Right cardiac atrium (tissue), 5 donors: ENCODE measurements at regions not wholly inside any gene's neighbourhood (a gene's known extent, or its start where the extent isn't known, plus 50 kb on each side); places are given as distances from the start of the nearest gene placed in this dataset.

ENCODE experiments used
- ATAC-seq, 2 donors: fragments of 200-7000 bp; cut with Tn5 transposase; one replicate each; pipeline versions ENCODE4 v1.8.0 to v1.9.1; 2020; ENCODE audit warnings: moderate library complexity in 2 of 2, mild to moderate bottlenecking in 1 of 2
- DNase-seq, 3 donors: peaks; one replicate each; pipeline ENCODE4 v3.0.0-alpha.2; 2020
- H3K27ac ChIP-seq: one replicate; pipeline ENCODE4 v1.5.1; 2013; ENCODE audit warnings: mild to moderate bottlenecking, low read length, control low read depth, moderate library complexity
- H3K27me3 ChIP-seq: one replicate; pipeline ENCODE4 v1.6.1; 2013; ENCODE audit not compliant: control insufficient read depth, insufficient read depth
- H3K4me1 ChIP-seq: one replicate; pipeline ENCODE4 v1.6.1; 2013; ENCODE audit warnings: low read length; ENCODE audit not compliant: control insufficient read depth, insufficient read depth
- H3K4me3 ChIP-seq: one replicate; pipeline ENCODE4 v1.5.1; 2013; ENCODE audit warnings: low read length, control low read depth
- H3K9me3 ChIP-seq: one replicate; pipeline ENCODE4 v1.6.1; 2013; ENCODE audit warnings: low read length; ENCODE audit not compliant: control insufficient read depth
- WGBS: extraction: QIAGEN DNeasy Blood & Tissue Kit; methylation state at CpG from one replicate; pipeline ENCODE4 v1.1.7; 2013; 5-methylcytosine and 5-hydroxymethylcytosine counted together
- intact Hi-C, 4 donors: fragments of 100-400 bp; cut with DNase I; formaldehyde crosslinking; loops; one replicate each; pipeline versions ENCODE4 v1.11.0 to v1.14.0; 2022 to 2023
- donor health status: healthy with polysubstance abuse.
- donor health status: DM: no; HTN: yes; CAD: no.
- donor health status: DM: no; HTN: no; CAD: no.
- donor health status: DM: no; HTN: yes; CAD: no; lungs with severe emphysema.
- donor health status: DM: yes; HTN: yes; CAD: no.

- DNase-seq (no peak), ATAC-seq (no peak)
- Histone ChIP-seq H3K27me3 (no peaks in the 10 kb centered on the region), H3K27ac (no peak overlapping the region), H3K4me3 (no peak overlapping the region), H3K4me1 (no peaks in the 10 kb centered on the region), H3K9me3 (no peaks in the 10 kb centered on the region)
- intact Hi-C loops, result no loop called here
- 81% methylated on average over 8 of the region's 8 CpGs for WGBS
These were observed 348.1 kb downstream of the RNF144A start for GRCh38 chr2:7265286-7265685.

- H3K27me3 ChIP-seq, result no peaks in the 10 kb centered on the region
- no peak overlapping the region for H3K4me3 ChIP-seq
- no peak for DNase-seq
- no peaks in the 10 kb centered on the region for H3K4me1 ChIP-seq
- H3K27ac ChIP-seq, result no peak overlapping the region
- H3K9me3 ChIP-seq, result no peaks in the 10 kb centered on the region
- 91% methylated on average over 8 of the region's 8 CpGs for WGBS
- ATAC-seq, result no peak
- intact Hi-C loops, result no loop called here
These were observed 352.0 kb downstream of the RNF144A start for GRCh38 chr2:7269106-7269643.

- ATAC-seq (no peak), DNase-seq (no peak)
- H3K4me3 ChIP-seq, result no peak overlapping the region
- H3K9me3 ChIP-seq, result no peaks in the 10 kb centered on the region
- no peaks in the 10 kb centered on the region for H3K27me3 ChIP-seq
- intact Hi-C loops, result no loop called here
- WGBS, result 60% methylated on average over 7 of the region's 7 CpGs
- H3K27ac ChIP-seq, result no peak overlapping the region
- H3K4me1 ChIP-seq, result no peaks in the 10 kb centered on the region
These were observed 352.8 kb downstream of the RNF144A start for GRCh38 chr2:7270011-7270431.

GRCh38 chr2:7272210-7272609, 355.0 kb downstream of the RNF144A start:
- intact Hi-C loops, result no loop called here
- ATAC-seq, result no peak

GRCh38 chr2:7278984-7279383, 361.8 kb downstream of the RNF144A start:
- H3K4me1 ChIP-seq, result no peaks in the 10 kb centered on the region
- DNase-seq (no peak), ATAC-seq (no peak)
- no peak overlapping the region for H3K4me3 ChIP-seq
- no peaks in the 10 kb centered on the region for H3K9me3 ChIP-seq
- intact Hi-C loops, result no loop called here
- H3K27me3 ChIP-seq, result no peaks in the 10 kb centered on the region
- H3K27ac ChIP-seq, result no peak overlapping the region

More at GRCh38 chr2:7272210-7272609, 355.0 kb downstream of the RNF144A start:
- Histone ChIP-seq H3K27ac (no peak overlapping the region), H3K4me3 (no peak overlapping the region), H3K27me3 (no peaks in the 10 kb centered on the region), H3K4me1 (no peaks in the 10 kb centered on the region), H3K9me3 (no peaks in the 10 kb centered on the region)
- WGBS, result 54% methylated on average over 3 of the region's 3 CpGs
- DNase-seq, result no peak

- Histone ChIP-seq H3K9me3 (no peaks in the 10 kb centered on the region), H3K4me3 (no peak overlapping the region), H3K27ac (no peak overlapping the region), H3K27me3 (no peaks in the 10 kb centered on the region), H3K4me1 (no peaks in the 10 kb centered on the region)
- WGBS, result 59% methylated on average over 7 of the region's 7 CpGs
- intact Hi-C loops, result no loop called here
- DNase-seq, result no peak
- ATAC-seq, result no peak
These were observed 362.3 kb downstream of the RNF144A start for GRCh38 chr2:7279421-7279949.

- Histone ChIP-seq H3K9me3 (no peaks in the 10 kb centered on the region), H3K27me3 (no peaks in the 10 kb centered on the region), H3K4me1 (no peaks in the 10 kb centered on the region), H3K27ac (no peak overlapping the region), H3K4me3 (no peak overlapping the region)
- no peak for DNase-seq
- WGBS, result 93% methylated on average over 3 of the region's 3 CpGs
- no peak for ATAC-seq
- intact Hi-C loops, result no loop called here
These were observed 363.6 kb downstream of the RNF144A start for GRCh38 chr2:7280790-7281189.

- Histone ChIP-seq H3K4me3 (no peak overlapping the region), H3K4me1 (no peaks in the 10 kb centered on the region), H3K27ac (no peak overlapping the region), H3K27me3 (no peaks in the 10 kb centered on the region), H3K9me3 (no peaks in the 10 kb centered on the region)
- 32% methylated on average over 9 of the region's 9 CpGs for WGBS
- no peak for ATAC-seq
- no peak for DNase-seq
- intact Hi-C loops, result no loop called here
These were observed 364.3 kb downstream of the RNF144A start for GRCh38 chr2:7281231-7282201.

GRCh38 chr2:7286120-7286519, 368.9 kb downstream of the RNF144A start:
- WGBS, result 93% methylated on average over 9 of the region's 9 CpGs
- ATAC-seq (no peak), DNase-seq (no peak)
- H3K27me3 ChIP-seq, result no peaks in the 10 kb centered on the region
- no peak overlapping the region for H3K4me3 ChIP-seq
- intact Hi-C loops, result no loop called here
- no peaks in the 10 kb centered on the region for H3K9me3 ChIP-seq
- H3K4me1 ChIP-seq, result no peaks in the 10 kb centered on the region
- no peak overlapping the region for H3K27ac ChIP-seq

GRCh38 chr2:7288484-7288883, 371.3 kb downstream of the RNF144A start:
- H3K4me1 ChIP-seq, result no peaks in the 10 kb centered on the region
- no peak for ATAC-seq
- WGBS, result 81% methylated on average over 4 of the region's 4 CpGs
- intact Hi-C loops, result no loop called here
- no peak overlapping the region for H3K27ac ChIP-seq
- no peak overlapping the region for H3K4me3 ChIP-seq
- no peaks in the 10 kb centered on the region for H3K27me3 ChIP-seq
- no peaks in the 10 kb centered on the region for H3K9me3 ChIP-seq
- no peak for DNase-seq

GRCh38 chr2:7289697-7290096, 372.5 kb downstream of the RNF144A start:
- ATAC-seq (no peak), DNase-seq (no peak)
- Histone ChIP-seq H3K9me3 (no peaks in the 10 kb centered on the region), H3K27ac (no peak overlapping the region), H3K4me1 (no peaks in the 10 kb centered on the region), H3K27me3 (no peaks in the 10 kb centered on the region), H3K4me3 (no peak overlapping the region)
- intact Hi-C loops, result no loop called here
- 87% methylated on average over 7 of the region's 7 CpGs for WGBS
